ENCODE measurements at regions not wholly inside any gene's neighbourhood (a gene's known extent, or its start where the extent isn't known, plus 50 kb on each side); places are given as distances from the start of the nearest gene placed in this dataset.
A peak's percentile ranks its signal among the peaks of the same experiment; 100 is the strongest.

GRCh38 chr6:25224242-25224641, 54.9 kb upstream of the CARMIL1 start:
- SMC1A ChIA-PET (ENCODE audit: uncharacterized antibody, unreplicated experiment) = interaction anchor here (0.7 to 2.6 kb wide), 10 partner anchors 33 to 381 kb away, joined by 3 to 32 read pairs (median 5); no protein-coding TSS in a partner anchor
- H3K79me2 ChIP-seq (ENCODE audit: control insufficient read depth, insufficient read depth, low read length) = no peaks in the 10 kb centered on the region
- DNase-seq (ENCODE audit: low read depth, low spot score) (no peak), FAIRE-seq (no peak), ATAC-seq (peak; percentile 17; the same call in 1 of the 3 replicates)
- in situ Hi-C loops (cut with MboI) (loop anchor here (10.0 kb wide), 1 partner anchor 491 kb away; no protein-coding TSS in a partner anchor), intact Hi-C loops (cut with micrococcal nuclease; ENCODE audit: unreplicated experiment) (loop anchor here (5.0 to 10.0 kb wide), 2 partner anchors 268 to 771 kb away; no protein-coding TSS in a partner anchor)
- no peaks in the 10 kb centered on the region for H3K36me3 ChIP-seq (ENCODE audit: control insufficient read depth in 2 of 2, insufficient read depth in 2 of 2, low read length in 1 of 2)
- no peaks in the 10 kb centered on the region for H3K4me1 ChIP-seq (ENCODE audit: control insufficient read depth, insufficient read depth, low read length)
- H3K9ac ChIP-seq (ENCODE audit: control insufficient read depth, insufficient read depth, low read length) = no peak overlapping the region
- CTCF ChIA-PET = interaction anchor here (0.6 to 4.5 kb wide), 34 partner anchors 9 to 770 kb away, joined by 3 to 58 read pairs (median 4); no protein-coding TSS in a partner anchor
- RAD21 ChIA-PET (ENCODE audit: unreplicated experiment) = interaction anchor here (1.7 to 2.0 kb wide), 3 partner anchors 266 to 494 kb away, joined by 5 to 28 read pairs (median 17); no protein-coding TSS in a partner anchor
- BruUV-seq (replicated peaks) = no TSS peak
- no peak overlapping the region for H2AFZ ChIP-seq (ENCODE audit: control insufficient read depth, low read depth, low read length)
- H3K27ac ChIP-seq (ENCODE audit: control insufficient read depth, insufficient read depth) = no peak overlapping the region
- H4K20me1 ChIP-seq (ENCODE audit: control insufficient read depth, insufficient read depth) = no peaks in the 10 kb centered on the region
- POLR2A ChIA-PET = no interaction called here
- peaks cover 0 to under 1% of the 10 kb centered on the region in 2 experiments; a peak in 2 of 4 replicates for H3K27me3 ChIP-seq (replicated peaks in 1 of 2; ENCODE audit: control insufficient read depth in 2 of 2, insufficient read depth in 2 of 2, low read length in 1 of 2)
- WGBS (ENCODE audit: insufficient coverage, insufficient replicate concordance, low lambda C conversion rate, missing lambda C conversion rate) = 17% methylated on average over 4 of the region's 4 CpGs
- no peak overlapping the region for H3K4me3 ChIP-seq
- H3K9me3 ChIP-seq (replicated peaks; ENCODE audit: control insufficient read depth, insufficient read depth, low read length) = no peaks in the 10 kb centered on the region
- H3K4me2 ChIP-seq (ENCODE audit: control insufficient read depth, insufficient read depth) = no peak overlapping the region
- TF ChIP-seq, protein P1, sequence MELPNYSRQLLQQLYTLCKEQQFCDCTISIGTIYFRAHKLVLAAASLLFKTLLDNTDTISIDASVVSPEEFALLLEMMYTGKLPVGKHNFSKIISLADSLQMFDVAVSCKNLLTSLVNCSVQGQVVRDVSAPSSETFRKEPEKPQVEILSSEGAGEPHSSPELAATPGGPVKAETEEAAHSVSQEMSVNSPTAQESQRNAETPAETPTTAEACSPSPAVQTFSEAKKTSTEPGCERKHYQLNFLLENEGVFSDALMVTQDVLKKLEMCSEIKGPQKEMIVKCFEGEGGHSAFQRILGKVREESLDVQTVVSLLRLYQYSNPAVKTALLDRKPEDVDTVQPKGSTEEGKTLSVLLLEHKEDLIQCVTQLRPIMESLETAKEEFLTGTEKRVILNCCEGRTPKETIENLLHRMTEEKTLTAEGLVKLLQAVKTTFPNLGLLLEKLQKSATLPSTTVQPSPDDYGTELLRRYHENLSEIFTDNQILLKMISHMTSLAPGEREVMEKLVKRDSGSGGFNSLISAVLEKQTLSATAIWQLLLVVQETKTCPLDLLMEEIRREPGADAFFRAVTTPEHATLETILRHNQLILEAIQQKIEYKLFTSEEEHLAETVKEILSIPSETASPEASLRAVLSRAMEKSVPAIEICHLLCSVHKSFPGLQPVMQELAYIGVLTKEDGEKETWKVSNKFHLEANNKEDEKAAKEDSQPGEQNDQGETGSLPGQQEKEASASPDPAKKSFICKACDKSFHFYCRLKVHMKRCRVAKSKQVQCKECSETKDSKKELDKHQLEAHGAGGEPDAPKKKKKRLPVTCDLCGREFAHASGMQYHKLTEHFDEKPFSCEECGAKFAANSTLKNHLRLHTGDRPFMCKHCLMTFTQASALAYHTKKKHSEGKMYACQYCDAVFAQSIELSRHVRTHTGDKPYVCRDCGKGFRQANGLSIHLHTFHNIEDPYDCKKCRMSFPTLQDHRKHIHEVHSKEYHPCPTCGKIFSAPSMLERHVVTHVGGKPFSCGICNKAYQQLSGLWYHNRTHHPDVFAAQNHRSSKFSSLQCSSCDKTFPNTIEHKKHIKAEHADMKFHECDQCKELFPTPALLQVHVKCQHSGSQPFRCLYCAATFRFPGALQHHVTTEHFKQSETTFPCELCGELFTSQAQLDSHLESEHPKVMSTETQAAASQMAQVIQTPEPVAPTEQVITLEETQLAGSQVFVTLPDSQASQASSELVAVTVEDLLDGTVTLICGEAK (IDR thresholded peaks at IDR 0.05; ENCODE audit: borderline replicate concordance) = no peak
- TF ChIP-seq ZNF24 (IDR thresholded peaks at IDR 0.05) (no peak), BACH1 (IDR thresholded peaks at IDR 0.05; ENCODE audit: borderline replicate concordance) (no peak), TCF3 (IDR thresholded peaks at IDR 0.05; ENCODE audit: borderline replicate concordance, insufficient read depth, low read depth, low read length) (no peak), PKNOX1 (IDR thresholded peaks at IDR 0.05) (no peak), POLR2AphosphoS2 (IDR thresholded peaks at IDR 0.05; ENCODE audit: low read depth, low read length) (no peak), FOXK2 (IDR thresholded peaks at IDR 0.05) (no peak), ASH2L (IDR thresholded peaks at IDR 0.05; ENCODE audit: borderline replicate concordance, low read depth) (no peak), SMAD5 (IDR thresholded peaks at IDR 0.05; ENCODE audit: low read depth) (no peak), RCOR1 (conservative IDR thresholded peaks at IDR 0.05; ENCODE audit: low read depth, low read length) (no peak), RELA (IDR thresholded peaks at IDR 0.05; ENCODE audit: borderline replicate concordance, partially characterized antibody) (no peak), CTCF (IDR thresholded peaks at IDR 0.05 in 2 of 3, conservative IDR thresholded peaks at IDR 0.05 in 1 of 3; ENCODE audit: control insufficient read depth in 2 of 3, extremely low read depth in 1 of 3, insufficient read depth in 1 of 3, low read depth in 3 of 3, low read length in 3 of 3) (no peak)

All from GM12878 (cell line).